ENCODE measurements at regions not wholly inside any gene's neighbourhood (a gene's known extent, or its start where the extent isn't known, plus 50 kb on each side); places are given as distances from the start of the nearest gene placed in this dataset.

- TF ChIP-seq ZNF462 (CRISPR knock-in tag; IDR thresholded peaks at IDR 0.05) = no peak
- no peak for TF ChIP-seq CREB1 (CRISPR knock-in tag; IDR thresholded peaks at IDR 0.05; ENCODE audit: low read depth)
- no peak for TF ChIP-seq ZNF331 (CRISPR knock-in tag; IDR thresholded peaks at IDR 0.05; ENCODE audit: low read depth)
- no peak for TF ChIP-seq EZH2 (IDR thresholded peaks at IDR 0.05; ENCODE audit: low read depth, unreplicated experiment)
- TF ChIP-seq ZNF114 (CRISPR knock-in tag; IDR thresholded peaks at IDR 0.05) = no peak
Observed at GRCh38 chr4:135434936-135435335, 1233.3 kb upstream of the PABPC4L start (continued).

GRCh38 chr4:135429528-135429927 is 1227.9 kb upstream of the PABPC4L start:
- no peaks in the 10 kb centered on the region for H3K79me2 ChIP-seq (replicated peaks; ENCODE audit: insufficient read depth)
- Mint-ChIP-seq H3K36me3 (ENCODE audit: low read depth) (no peaks in the 10 kb centered on the region), H3K27me3 (ENCODE audit: insufficient read depth, low read depth, poor library complexity) (no peaks in the 10 kb centered on the region), H3K27ac (no peak overlapping the region), H3K4me3 (no peak overlapping the region), H3K9me3 (no peaks in the 10 kb centered on the region), H3K4me1 (no peaks in the 10 kb centered on the region)
- no peak overlapping the region for H2AFZ ChIP-seq
- no peaks in the 10 kb centered on the region for H3K9me2 ChIP-seq (ENCODE audit: insufficient read depth)
- H3K36me3 ChIP-seq (ENCODE audit: insufficient read depth) = no peaks in the 10 kb centered on the region
- H3K4me3 ChIP-seq = no peak overlapping the region
- H3K27ac ChIP-seq (ENCODE audit: low read depth) = no peak overlapping the region
- H3K4me1 ChIP-seq (ENCODE audit: insufficient read depth) = no peaks in the 10 kb centered on the region
- H4K20me1 ChIP-seq (replicated peaks; ENCODE audit: insufficient read depth) = no peaks in the 10 kb centered on the region
- DNase-seq (ENCODE audit: low spot score) (no peak), ATAC-seq (no peak)
- H3K4me2 ChIP-seq = no peak overlapping the region
- H3F3A ChIP-seq (replicated peaks; ENCODE audit: low read depth) = no peaks in the 10 kb centered on the region
- H3K27me3 ChIP-seq (ENCODE audit: insufficient read depth) = no peaks in the 10 kb centered on the region
- TF ChIP-seq EZH2 (IDR thresholded peaks at IDR 0.05; ENCODE audit: low read depth, unreplicated experiment) (no peak), ZNF114 (CRISPR knock-in tag; IDR thresholded peaks at IDR 0.05) (no peak), CREB1 (CRISPR knock-in tag; IDR thresholded peaks at IDR 0.05; ENCODE audit: low read depth) (no peak), NANOG (IDR thresholded peaks at IDR 0.05; ENCODE audit: borderline replicate concordance) (no peak), ZNF462 (CRISPR knock-in tag; IDR thresholded peaks at IDR 0.05) (no peak), EZH2phosphoT487 (IDR thresholded peaks at IDR 0.05; ENCODE audit: unreplicated experiment) (no peak), JUNB (IDR thresholded peaks at IDR 0.05; ENCODE audit: unreplicated experiment) (no peak)
